ENCODE measurements at regions not wholly inside any gene's neighbourhood (a gene's known extent, or its start where the extent isn't known, plus 50 kb on each side); places are given as distances from the start of the nearest gene placed in this dataset.

DNA sequence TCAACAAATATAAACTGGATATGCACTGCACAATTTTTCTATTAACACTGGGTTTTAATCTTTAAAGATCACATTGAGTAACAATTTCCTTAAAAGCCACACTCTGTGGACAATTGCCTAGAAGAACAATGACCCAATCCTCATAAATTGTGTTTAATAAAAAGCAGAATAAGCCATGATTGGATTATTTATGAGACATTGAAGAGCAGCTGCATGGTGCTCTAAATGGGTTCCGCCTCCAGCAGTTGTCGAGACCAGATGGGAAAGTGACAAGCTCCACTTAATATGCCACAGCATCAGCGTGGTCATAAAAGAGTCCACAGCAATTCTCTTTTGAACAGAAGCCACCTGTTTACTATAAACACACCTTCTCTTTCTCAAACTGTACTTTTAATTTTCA lies 635.2 kb upstream of the FRG1 start:
- dilution Hi-C loops (cut with HindIII; ENCODE audit: low sequenced_read_pairs, unreplicated experiment) = no loop called here

More for the DNA sequence above, 635.2 kb upstream of the FRG1 start:
- H3K18ac ChIP-seq (ENCODE audit: low read depth, low read length) = no peak overlapping the region
- no peak overlapping the region for H2BK15ac ChIP-seq (ENCODE audit: low read depth, low read length)
- H3K36me3 ChIP-seq (ENCODE audit: control insufficient read depth, insufficient read depth, low read length) = no peaks in the 10 kb centered on the region
- no peak overlapping the region for H3K4me3 ChIP-seq (ENCODE audit: insufficient read depth, low read depth, low read length)
- TF ChIP-seq MAZ (IDR thresholded peaks at IDR 0.05; ENCODE audit: borderline replicate concordance, low read depth, low read length) = no peak
- no peak for TF ChIP-seq SMC3 (IDR thresholded peaks at IDR 0.05; ENCODE audit: low read depth, low read length)
- TF ChIP-seq, protein P1, sequence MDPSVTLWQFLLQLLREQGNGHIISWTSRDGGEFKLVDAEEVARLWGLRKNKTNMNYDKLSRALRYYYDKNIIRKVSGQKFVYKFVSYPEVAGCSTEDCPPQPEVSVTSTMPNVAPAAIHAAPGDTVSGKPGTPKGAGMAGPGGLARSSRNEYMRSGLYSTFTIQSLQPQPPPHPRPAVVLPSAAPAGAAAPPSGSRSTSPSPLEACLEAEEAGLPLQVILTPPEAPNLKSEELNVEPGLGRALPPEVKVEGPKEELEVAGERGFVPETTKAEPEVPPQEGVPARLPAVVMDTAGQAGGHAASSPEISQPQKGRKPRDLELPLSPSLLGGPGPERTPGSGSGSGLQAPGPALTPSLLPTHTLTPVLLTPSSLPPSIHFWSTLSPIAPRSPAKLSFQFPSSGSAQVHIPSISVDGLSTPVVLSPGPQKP (IDR thresholded peaks at IDR 0.05; ENCODE audit: borderline replicate concordance, low read depth, low read length) = no peak
- no peak for TF ChIP-seq CHD1 (IDR thresholded peaks at IDR 0.05; ENCODE audit: low read depth, low read length)
- TF ChIP-seq RCOR1 (IDR thresholded peaks at IDR 0.05; ENCODE audit: insufficient replicate concordance, low read length) = no peak
- TF ChIP-seq CEBPB (IDR thresholded peaks at IDR 0.05; ENCODE audit: low read depth, low read length) = no peak
- no peak for TF ChIP-seq POLR2A (IDR thresholded peaks at IDR 0.05; ENCODE audit: low read depth, low read length)
- TF ChIP-seq, protein P2, sequence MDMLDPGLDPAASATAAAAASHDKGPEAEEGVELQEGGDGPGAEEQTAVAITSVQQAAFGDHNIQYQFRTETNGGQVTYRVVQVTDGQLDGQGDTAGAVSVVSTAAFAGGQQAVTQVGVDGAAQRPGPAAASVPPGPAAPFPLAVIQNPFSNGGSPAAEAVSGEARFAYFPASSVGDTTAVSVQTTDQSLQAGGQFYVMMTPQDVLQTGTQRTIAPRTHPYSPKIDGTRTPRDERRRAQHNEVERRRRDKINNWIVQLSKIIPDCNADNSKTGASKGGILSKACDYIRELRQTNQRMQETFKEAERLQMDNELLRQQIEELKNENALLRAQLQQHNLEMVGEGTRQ (IDR thresholded peaks at IDR 0.05; ENCODE audit: low read depth, low read length) = no peak
- TF ChIP-seq MXI1 (IDR thresholded peaks at IDR 0.05; ENCODE audit: borderline replicate concordance, low read depth, low read length) = no peak
- TF ChIP-seq, protein P3, sequence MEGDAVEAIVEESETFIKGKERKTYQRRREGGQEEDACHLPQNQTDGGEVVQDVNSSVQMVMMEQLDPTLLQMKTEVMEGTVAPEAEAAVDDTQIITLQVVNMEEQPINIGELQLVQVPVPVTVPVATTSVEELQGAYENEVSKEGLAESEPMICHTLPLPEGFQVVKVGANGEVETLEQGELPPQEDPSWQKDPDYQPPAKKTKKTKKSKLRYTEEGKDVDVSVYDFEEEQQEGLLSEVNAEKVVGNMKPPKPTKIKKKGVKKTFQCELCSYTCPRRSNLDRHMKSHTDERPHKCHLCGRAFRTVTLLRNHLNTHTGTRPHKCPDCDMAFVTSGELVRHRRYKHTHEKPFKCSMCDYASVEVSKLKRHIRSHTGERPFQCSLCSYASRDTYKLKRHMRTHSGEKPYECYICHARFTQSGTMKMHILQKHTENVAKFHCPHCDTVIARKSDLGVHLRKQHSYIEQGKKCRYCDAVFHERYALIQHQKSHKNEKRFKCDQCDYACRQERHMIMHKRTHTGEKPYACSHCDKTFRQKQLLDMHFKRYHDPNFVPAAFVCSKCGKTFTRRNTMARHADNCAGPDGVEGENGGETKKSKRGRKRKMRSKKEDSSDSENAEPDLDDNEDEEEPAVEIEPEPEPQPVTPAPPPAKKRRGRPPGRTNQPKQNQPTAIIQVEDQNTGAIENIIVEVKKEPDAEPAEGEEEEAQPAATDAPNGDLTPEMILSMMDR (conservative IDR thresholded peaks at IDR 0.05; ENCODE audit: low read depth, low read length) = no peak
- no peak for TF ChIP-seq FOS (IDR thresholded peaks at IDR 0.05; ENCODE audit: low read depth, low read length)
- no peak for TF ChIP-seq BHLHE40 (IDR thresholded peaks at IDR 0.05; ENCODE audit: low read depth, low read length)
- TF ChIP-seq NFE2L2 (IDR thresholded peaks at IDR 0.05; ENCODE audit: low read depth, low read length) = no peak
- no peak for TF ChIP-seq MAFK (IDR thresholded peaks at IDR 0.05; ENCODE audit: low read depth, low read length)
- TF ChIP-seq RFX5 (IDR thresholded peaks at IDR 0.05; ENCODE audit: low read depth, low read length) = no peak
- no peak for TF ChIP-seq RAD21 (IDR thresholded peaks at IDR 0.05; ENCODE audit: low read length)
- no peak for DNase-seq
- no peak overlapping the region for H3K9ac ChIP-seq (ENCODE audit: low read depth, low read length)
- H3K23ac ChIP-seq (ENCODE audit: low read depth, low read length) = no peak overlapping the region
- H3K79me1 ChIP-seq (ENCODE audit: low read depth in 1 of 2, low read length in 2 of 2) = no peaks in the 10 kb centered on the region
- H4K8ac ChIP-seq (ENCODE audit: low read depth in 2 of 2, low read length in 2 of 2) = no peak overlapping the region
- no peaks in the 10 kb centered on the region for H3K9me3 ChIP-seq (ENCODE audit: control insufficient read depth, insufficient read depth, low read length)
- H4K5ac ChIP-seq (ENCODE audit: low read depth, low read length) = no peak overlapping the region
- ChIA-PET POLR2A (ENCODE audit: unreplicated experiment) (no interaction called here), CTCF (no interaction called here)
- in situ Hi-C loops (cut with MboI; ENCODE audit: low sequenced_read_pairs) (no loop called here), intact Hi-C loops (cut with micrococcal nuclease) (no loop called here)
- no peak overlapping the region for H3K4me2 ChIP-seq (ENCODE audit: low read depth, low read length)
- H2AFZ ChIP-seq (replicated peaks; ENCODE audit: low read length, poor library complexity) = no peak overlapping the region
- no peak for ATAC-seq (ENCODE audit: low read depth)
- H3K9me1 ChIP-seq (ENCODE audit: insufficient read depth, low read length) = no peaks in the 10 kb centered on the region
- H3K56ac ChIP-seq (ENCODE audit: extremely low read depth, insufficient read depth, low read length) = no peak overlapping the region
- BruUV-seq (replicated peaks) = no TSS peak
- no peak overlapping the region for H3K27ac ChIP-seq (ENCODE audit: insufficient read depth, low read length)
- no peaks in the 10 kb centered on the region for H3K4me1 ChIP-seq (ENCODE audit: control insufficient read depth, insufficient read depth, low read length)
- 0% methylated on average over 1 of the region's 3 CpGs; no CpG with 5 or more reads in 1 of the 2 experiments for WGBS, 2 experiments (ENCODE audit: extremely low coverage in 2 of 2, insufficient read length in 1 of 2)
- no peak overlapping the region for H2BK5ac ChIP-seq (ENCODE audit: low read depth, low read length, poor library complexity, severe bottlenecking)
- H4K20me1 ChIP-seq (ENCODE audit: insufficient read depth, low read length) = no peaks in the 10 kb centered on the region
- H3K27me3 ChIP-seq (ENCODE audit: control insufficient read depth, insufficient read depth, low read length) = no peaks in the 10 kb centered on the region
- H4K91ac ChIP-seq (ENCODE audit: insufficient read depth, low read depth, low read length) = no peak overlapping the region
- H2AK9ac ChIP-seq (replicated peaks; ENCODE audit: low read depth, low read length, poor library complexity) = no peak overlapping the region
- no peak overlapping the region for H3K4ac ChIP-seq (ENCODE audit: low read depth, low read length)
- no peak overlapping the region for H3K14ac ChIP-seq (replicated peaks; ENCODE audit: low read depth, low read length)
- H2AK5ac ChIP-seq (ENCODE audit: low read depth, low read length) = no peak overlapping the region
- H2BK120ac ChIP-seq (ENCODE audit: low read depth, low read length) = no peak overlapping the region; the same call in 1 of the 2 replicates
- H2BK20ac ChIP-seq (ENCODE audit: low read depth, low read length) = no peak overlapping the region

All from IMR-90 (cell line).